Activated CD8-positive, alpha-beta memory T cell treated with anti-CD3 and anti-CD28 coated beads, Interleukin-2, amount 10 ng/mL, durations not matched to agents 7 days and 5 days (primary cell): ENCODE measurements at regions not wholly inside any gene's neighbourhood (a gene's known extent, or its start where the extent isn't known, plus 50 kb on each side); places are given as distances from the start of the nearest gene placed in this dataset.
"Not testable (repeated sequence)": the region's sequence is repeated elsewhere in the genome, so short reads cannot be mapped to it uniquely, and the experiment has no call there.

ENCODE experiments used
- ATAC-seq: fragments of 150-1000 bp; cut with Tn5 transposase; one replicate; pipeline ENCODE4 v1.10.0; 2021; ENCODE audit warnings: moderate library complexity
- CTCF ChIA-PET: fragments of 350-600 bp; sonication (Branson Sonifier 250); formaldehyde crosslinking; loops from one replicate; lab custom pipeline; 2021; ENCODE audit warnings: antibody characterized with exemption; lab: Charles Lee
- DNase-seq: peaks from one replicate; pipeline ENCODE4 v3.0.0-alpha.2; 2020
- H3K27ac Mint-ChIP-seq: one replicate; pipeline ENCODE4 v1.8.0; 2021; ENCODE audit warnings: mild to moderate bottlenecking, mixed read lengths
- H3K27me3 Mint-ChIP-seq: one replicate; pipeline ENCODE4 v1.8.0; 2021; ENCODE audit warnings: mixed read lengths
- H3K36me3 Mint-ChIP-seq: one replicate; pipeline ENCODE4 v1.8.0; 2021; ENCODE audit warnings: mild to moderate bottlenecking, mixed read lengths
- H3K4me1 Mint-ChIP-seq: one replicate; pipeline ENCODE4 v1.8.0; 2021; ENCODE audit warnings: mixed read lengths
- H3K4me3 Mint-ChIP-seq: one replicate; pipeline ENCODE4 v1.8.0; 2021; ENCODE audit warnings: mild to moderate bottlenecking, moderate library complexity, mixed read lengths
- H3K9me3 Mint-ChIP-seq: one replicate; pipeline ENCODE4 v1.8.0; 2022; ENCODE audit warnings: low read depth, mixed read lengths

DNA sequence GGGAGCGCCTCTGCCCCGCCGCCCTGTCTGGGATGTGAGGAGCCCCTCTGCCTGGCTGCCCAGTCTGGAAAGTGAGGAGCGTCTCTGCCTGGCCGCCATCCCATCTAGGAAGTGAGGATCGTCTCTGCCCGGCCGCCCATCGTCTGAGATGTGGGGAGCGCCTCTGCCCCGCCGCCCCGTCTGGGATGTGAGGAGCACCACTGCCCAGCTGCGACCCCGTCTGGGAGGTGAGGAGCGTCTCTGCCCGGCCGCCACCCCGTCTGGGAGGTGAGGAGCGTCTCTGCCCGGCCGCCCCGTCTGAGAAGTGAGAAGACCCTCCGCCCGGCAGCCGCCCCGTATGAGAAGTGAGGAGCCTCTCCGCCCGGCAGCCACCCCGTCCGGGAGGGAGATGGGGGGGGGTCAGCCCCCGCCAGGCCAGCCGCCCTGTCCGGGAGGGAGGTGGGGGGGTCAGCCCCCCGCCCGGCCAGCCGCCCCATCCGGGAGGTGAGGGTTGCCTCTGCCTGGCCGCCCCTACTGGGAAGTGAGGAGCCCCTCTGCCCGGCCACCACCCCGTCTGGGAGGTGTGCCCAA is 65.2 kb upstream of the DHX40 start:
- CTCF ChIA-PET, DNase-seq, ATAC-seq, H3K9me3 Mint-ChIP-seq, H3K27ac Mint-ChIP-seq, H3K36me3 Mint-ChIP-seq, H3K4me3 Mint-ChIP-seq: not testable (repeated sequence)
- Mint-ChIP-seq H3K4me1 (peaks cover 12% of the 10 kb centered on the region), H3K27me3 (peaks cover 21% of the 10 kb centered on the region)

DNA sequence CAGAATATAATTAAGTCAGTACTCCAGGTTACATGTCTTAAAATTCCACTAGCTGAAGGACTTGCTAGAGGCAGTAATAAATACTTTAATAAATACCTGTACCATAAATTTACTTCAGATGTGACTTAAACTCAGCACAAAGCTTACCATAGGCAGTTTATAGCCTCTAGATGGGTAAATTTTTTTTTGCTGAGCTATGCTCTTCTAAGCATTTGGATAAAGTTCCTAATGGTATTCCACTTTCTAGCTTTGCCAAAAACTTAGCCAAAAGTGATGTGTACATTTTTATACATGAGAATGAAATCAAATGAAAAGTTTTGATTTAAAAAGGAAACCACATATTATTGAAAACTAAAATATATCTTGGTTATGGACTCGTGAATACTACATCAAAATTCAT is 63.7 kb upstream of the DHX40 start:
- no peak for DNase-seq
- H3K4me1 Mint-ChIP-seq = peaks cover 12% of the 10 kb centered on the region
- H3K36me3 Mint-ChIP-seq = no peaks in the 10 kb centered on the region
- CTCF ChIA-PET = no interaction called here
- no peak for ATAC-seq
- no peaks in the 10 kb centered on the region for H3K9me3 Mint-ChIP-seq
- H3K27ac Mint-ChIP-seq = no peak overlapping the region
- no peak overlapping the region for H3K4me3 Mint-ChIP-seq
- H3K27me3 Mint-ChIP-seq = peaks cover 19% of the 10 kb centered on the region

DNA sequence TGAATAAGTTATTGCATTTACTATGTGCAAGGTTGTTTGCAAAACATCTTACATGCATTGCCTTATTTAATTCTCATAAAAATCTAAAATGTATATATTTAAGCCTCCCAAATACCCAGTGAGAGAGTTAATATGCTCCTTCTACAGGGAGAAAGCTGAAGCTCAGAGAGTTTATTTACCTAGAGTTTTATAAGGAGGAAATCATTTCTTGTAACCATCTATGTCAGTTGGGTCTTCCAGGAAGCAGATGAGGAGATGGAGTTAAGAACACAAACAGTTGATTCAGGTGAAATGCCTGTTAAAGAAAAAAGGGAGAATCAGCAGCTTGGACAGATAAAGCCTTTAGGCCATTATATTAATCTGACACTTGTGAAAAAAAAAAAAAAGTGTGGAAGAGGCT is 62.6 kb upstream of the DHX40 start:
- H3K4me3 Mint-ChIP-seq = no peak overlapping the region
- no peaks in the 10 kb centered on the region for H3K36me3 Mint-ChIP-seq
- no peak for DNase-seq
- no peak for ATAC-seq
- no peaks in the 10 kb centered on the region for H3K9me3 Mint-ChIP-seq
- peaks cover 12% of the 10 kb centered on the region for H3K4me1 Mint-ChIP-seq
- H3K27ac Mint-ChIP-seq = no peak overlapping the region
- CTCF ChIA-PET = interaction anchor here (0.6 to 1.0 kb wide), 2 partner anchors 9 to 49 kb away, joined by 3 to 5 read pairs; no protein-coding TSS in a partner anchor
- H3K27me3 Mint-ChIP-seq = peaks cover 11% of the 10 kb centered on the region

DNA sequence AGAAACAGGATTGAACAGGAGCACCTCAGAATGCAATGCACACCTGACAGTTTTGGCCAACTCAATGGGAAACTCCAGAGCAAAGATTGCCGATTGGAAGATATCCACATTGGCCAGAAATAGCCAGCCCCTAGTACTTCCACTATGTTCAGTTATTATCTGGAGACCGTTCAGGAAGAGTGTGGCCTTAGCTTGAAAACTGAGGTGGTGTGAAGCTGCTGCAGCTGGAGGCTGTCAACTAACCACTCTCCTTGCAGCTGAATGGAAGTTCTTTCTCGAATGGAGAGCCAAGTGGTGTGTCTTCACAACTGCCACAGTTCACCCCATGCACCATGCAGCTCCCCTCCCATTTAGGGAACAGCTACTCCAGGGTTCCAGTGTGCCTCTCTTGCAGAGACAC is 61.9 kb upstream of the DHX40 start:
- H3K36me3 Mint-ChIP-seq = no peaks in the 10 kb centered on the region
- CTCF ChIA-PET = no interaction called here
- H3K9me3 Mint-ChIP-seq = no peaks in the 10 kb centered on the region

DNA sequence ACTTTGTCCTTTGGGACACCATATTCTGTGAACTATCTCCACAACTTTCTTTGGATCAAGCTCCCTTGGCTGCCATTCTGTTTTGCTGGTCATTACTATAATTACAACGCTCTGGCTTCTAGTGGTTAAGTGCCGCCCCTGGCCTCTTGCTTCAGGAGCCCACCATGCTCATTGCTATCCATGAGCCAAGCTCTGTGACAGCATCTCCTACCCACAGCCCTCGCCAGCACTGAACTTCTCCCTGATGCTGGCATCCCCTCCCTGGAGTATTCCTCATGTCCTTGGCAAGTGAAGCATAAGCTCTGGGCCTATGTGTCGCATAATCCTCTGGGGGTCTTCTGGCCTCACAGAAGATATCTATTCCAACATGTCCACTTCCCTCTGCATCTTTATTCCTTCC is 60.6 kb upstream of the DHX40 start:
- Mint-ChIP-seq H3K36me3 (no peaks in the 10 kb centered on the region), H3K27ac (no peak overlapping the region), H3K4me1 (peaks cover 3% of the 10 kb centered on the region), H3K9me3 (no peaks in the 10 kb centered on the region), H3K4me3 (no peak overlapping the region), H3K27me3 (peaks cover 6% of the 10 kb centered on the region)
- ATAC-seq (no peak), DNase-seq (no peak)
- CTCF ChIA-PET = no interaction called here

More for the DNA sequence above, 61.9 kb upstream of the DHX40 start:
- no peak overlapping the region for H3K4me3 Mint-ChIP-seq
- ATAC-seq (no peak), DNase-seq (no peak)
- H3K27me3 Mint-ChIP-seq = peaks cover 10% of the 10 kb centered on the region
- no peak overlapping the region for H3K27ac Mint-ChIP-seq
- H3K4me1 Mint-ChIP-seq = peaks cover 10% of the 10 kb centered on the region

DNA sequence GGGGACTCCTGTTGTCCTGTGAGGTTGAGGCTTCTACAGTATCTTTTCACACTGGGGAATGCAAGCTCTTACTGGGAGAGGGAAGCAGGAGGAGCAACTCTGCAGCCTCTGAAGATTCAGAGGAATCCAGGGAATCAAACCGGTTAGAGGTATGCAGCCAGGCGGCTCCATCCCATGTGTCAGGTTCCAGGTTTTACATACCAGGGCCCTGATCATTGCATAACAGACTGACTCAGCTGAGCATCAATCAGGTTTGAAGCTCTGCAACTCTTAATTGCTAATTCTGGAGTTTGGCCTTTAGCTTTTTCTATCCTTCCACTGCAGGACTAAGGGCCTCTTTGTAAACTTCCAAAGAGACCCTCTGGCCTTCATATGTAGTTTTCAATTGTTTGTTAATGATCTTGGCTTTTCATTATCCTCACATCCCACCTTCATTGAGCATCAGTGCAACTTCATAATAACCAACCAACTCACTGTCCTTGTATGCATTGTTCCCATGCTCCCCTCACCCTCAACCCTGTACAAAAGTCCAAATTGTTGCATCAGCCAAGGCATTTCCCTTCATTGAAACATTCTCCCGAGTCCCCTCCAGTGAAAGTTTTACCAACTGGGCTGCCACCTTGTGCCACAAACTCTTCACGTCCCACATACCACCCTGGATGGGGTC is 59.7 kb upstream of the DHX40 start:
- CTCF ChIA-PET = interaction anchor here (0.9 to 1.2 kb wide), 2 partner anchors 39 to 43 kb away, joined by 3 to 4 read pairs; no protein-coding TSS in a partner anchor

DNA sequence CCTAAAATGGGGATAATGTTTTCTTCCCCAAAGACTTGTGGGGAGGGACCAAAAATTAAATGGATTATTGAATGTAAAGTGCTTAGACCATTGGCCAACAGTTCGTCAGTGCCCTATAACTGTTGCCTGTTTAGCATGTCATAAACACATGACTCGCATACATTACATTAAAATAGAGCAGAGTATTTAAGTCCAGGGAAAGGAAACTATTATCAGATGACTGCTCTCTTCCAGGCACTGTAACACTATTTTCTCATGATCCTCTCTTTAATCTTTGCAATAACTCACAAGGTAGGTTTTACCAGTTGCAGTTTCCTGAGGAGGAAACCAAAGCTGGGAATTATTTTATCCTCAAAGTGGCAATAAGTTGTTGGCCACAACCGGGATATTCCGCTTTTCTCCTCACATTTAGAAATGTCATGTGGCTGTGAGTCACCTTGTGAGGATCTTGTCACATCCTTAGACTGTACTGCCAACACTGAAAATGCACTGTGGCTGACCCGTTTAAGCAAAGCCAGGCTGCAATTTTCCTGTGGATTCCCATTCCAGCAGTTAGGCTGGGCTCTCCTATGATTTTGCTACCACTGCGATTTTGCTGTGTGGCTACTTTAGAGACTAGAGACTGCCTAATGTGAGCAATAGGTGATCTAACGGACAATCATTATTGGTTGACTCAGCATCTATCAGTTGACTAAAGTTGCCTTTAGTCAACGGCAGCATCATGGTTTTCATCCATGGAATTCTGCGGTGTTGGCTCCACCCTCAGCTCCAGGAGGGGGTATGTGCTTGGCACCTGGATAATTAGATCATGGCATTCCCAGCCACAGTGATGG is 58.3 kb upstream of the DHX40 start:
- no peaks in the 10 kb centered on the region for H3K36me3 Mint-ChIP-seq
- H3K27me3 Mint-ChIP-seq = peaks cover 3% of the 10 kb centered on the region
- DNase-seq (no peak), ATAC-seq (no peak)
- H3K4me1 Mint-ChIP-seq = peaks cover 3% of the 10 kb centered on the region
- no peak overlapping the region for H3K27ac Mint-ChIP-seq
- CTCF ChIA-PET = interaction anchor here (0.9 to 3.7 kb wide), 4 partner anchors 12 to 44 kb away, joined by 3 to 16 read pairs (median 4); no protein-coding TSS in a partner anchor
- no peaks in the 10 kb centered on the region for H3K9me3 Mint-ChIP-seq
- no peak overlapping the region for H3K4me3 Mint-ChIP-seq

More for the DNA sequence above, 59.7 kb upstream of the DHX40 start:
- ATAC-seq (no peak), DNase-seq (no peak)
- Mint-ChIP-seq H3K4me1 (peaks cover 3% of the 10 kb centered on the region), H3K9me3 (no peaks in the 10 kb centered on the region), H3K27ac (no peak overlapping the region), H3K36me3 (no peaks in the 10 kb centered on the region), H3K27me3 (peaks cover 6% of the 10 kb centered on the region), H3K4me3 (no peak overlapping the region)

DNA sequence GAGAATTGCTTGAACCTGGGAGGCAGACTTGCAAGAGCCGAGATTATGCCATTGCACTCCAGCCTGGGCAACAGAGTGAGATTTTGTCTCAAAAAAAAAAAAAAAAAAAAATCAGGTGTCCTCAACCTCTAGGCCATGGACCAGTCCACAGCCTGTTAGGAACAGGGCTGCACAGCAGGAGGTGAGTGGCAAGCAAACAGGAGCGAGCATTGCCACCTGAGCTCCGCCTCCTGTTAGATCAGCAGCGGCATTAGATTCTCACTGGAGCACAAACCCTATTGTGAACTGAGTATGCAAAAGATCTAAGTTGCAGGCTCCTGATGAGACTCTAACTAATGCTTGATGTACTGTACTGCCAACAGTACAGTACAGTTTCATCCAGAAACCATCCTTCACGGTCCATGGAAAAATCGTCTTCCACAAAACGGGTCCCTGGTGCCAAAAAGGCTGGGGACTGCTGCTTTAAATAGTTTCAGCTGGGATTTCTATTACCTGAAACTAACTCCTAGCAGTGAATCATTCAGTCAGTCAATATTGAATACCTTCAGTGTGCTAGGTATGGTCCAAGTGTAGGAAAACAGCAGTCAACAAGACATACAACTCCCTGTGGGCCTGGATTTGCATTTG is 56.3 kb upstream of the DHX40 start:
- Mint-ChIP-seq H3K4me1 (no peaks in the 10 kb centered on the region), H3K27me3 (peaks cover 3% of the 10 kb centered on the region), H3K27ac (no peak overlapping the region), H3K36me3 (no peaks in the 10 kb centered on the region), H3K4me3 (no peak overlapping the region), H3K9me3 (no peaks in the 10 kb centered on the region)
- DNase-seq (no peak), ATAC-seq (no peak)
- CTCF ChIA-PET = interaction anchor here (0.7 to 3.7 kb wide), 2 partner anchors 13 to 180 kb away, joined by 3 to 16 read pairs; no protein-coding TSS in a partner anchor

DNA sequence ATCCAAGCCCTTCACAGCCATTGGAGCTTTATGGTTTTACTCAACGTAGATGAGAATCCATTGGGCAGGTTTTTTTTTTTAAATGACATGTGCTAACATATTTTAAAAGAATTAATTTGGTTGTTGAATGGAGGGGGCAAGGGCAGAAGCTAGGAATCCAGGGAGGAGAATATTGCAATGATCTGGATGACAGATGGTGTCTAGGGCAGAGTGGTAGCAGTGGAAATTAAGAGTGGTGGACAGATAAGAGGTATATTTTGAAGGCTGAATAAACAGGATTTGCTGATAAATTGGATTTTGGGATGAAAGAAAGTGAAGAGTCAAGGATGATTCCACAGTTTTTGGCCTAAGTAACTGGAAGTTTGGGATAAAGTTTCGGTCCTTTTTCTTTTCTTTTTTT is 54.8 kb upstream of the DHX40 start:
- Mint-ChIP-seq H3K27ac (no peak overlapping the region), H3K4me1 (no peaks in the 10 kb centered on the region), H3K27me3 (peaks cover 3% of the 10 kb centered on the region), H3K9me3 (no peaks in the 10 kb centered on the region), H3K36me3 (no peaks in the 10 kb centered on the region), H3K4me3 (no peak overlapping the region)
- DNase-seq = no peak
- ATAC-seq = no peak
- CTCF ChIA-PET = interaction anchor here (0.8 to 3.7 kb wide), 2 partner anchors 11 to 50 kb away, joined by 3 to 16 read pairs; no protein-coding TSS in a partner anchor

DNA sequence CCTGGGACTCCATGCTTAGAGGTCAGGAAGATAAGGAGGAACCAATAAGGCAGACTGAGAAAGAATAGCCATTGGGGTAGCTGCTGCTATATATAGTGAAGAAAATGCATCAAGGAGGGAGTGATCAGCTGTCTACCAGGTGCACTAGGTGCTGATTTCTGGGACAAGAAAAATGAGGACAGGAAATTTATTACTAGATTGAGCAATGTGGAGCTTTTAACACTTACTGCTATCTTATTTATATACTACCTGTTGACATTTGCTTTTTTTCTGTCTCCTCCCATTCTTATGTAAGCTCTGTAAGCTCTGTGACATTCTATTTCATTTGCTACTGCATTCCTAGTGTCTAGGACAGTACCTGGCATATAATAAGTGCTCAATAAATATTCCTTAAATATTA is 53.7 kb upstream of the DHX40 start:
- Mint-ChIP-seq H3K4me1 (no peaks in the 10 kb centered on the region), H3K36me3 (no peaks in the 10 kb centered on the region), H3K27me3 (peaks cover 3% of the 10 kb centered on the region), H3K9me3 (no peaks in the 10 kb centered on the region), H3K4me3 (no peak overlapping the region), H3K27ac (no peak overlapping the region)
- no peak for ATAC-seq
- DNase-seq = no peak
- CTCF ChIA-PET = interaction anchor here (0.8 to 2.0 kb wide), 4 partner anchors 9 to 202 kb away, joined by 3 to 5 read pairs (median 3); no protein-coding TSS in a partner anchor

DNA sequence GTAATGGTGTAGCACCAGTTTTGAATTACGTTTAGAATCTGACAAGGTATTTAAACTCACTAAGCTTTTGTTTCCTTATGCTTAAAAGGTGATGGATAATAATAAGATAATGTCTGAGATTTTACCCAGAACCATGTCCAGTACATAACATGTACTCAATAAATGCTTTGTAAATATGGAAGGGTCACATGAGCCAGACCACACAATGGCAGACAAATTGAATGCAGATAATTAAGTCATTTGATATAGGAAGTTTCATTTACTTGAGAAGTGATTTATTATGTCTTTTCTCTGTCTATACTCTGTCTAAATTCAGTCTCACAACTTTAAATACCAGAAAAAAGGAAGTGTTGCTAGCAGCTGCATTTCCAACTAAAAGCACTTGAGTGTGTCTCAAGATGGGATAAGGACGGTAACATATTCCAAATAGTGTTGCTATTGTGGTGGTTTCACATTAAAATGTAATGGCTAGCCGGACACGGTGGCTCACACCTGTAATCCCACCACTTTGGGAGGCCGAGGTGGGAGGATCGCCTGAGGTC is 52.5 kb upstream of the DHX40 start:
- CTCF ChIA-PET = interaction anchor here (2.0 kb wide), 1 partner anchor 9 kb away, joined by 5 read pairs; no protein-coding TSS in a partner anchor
- Mint-ChIP-seq H3K27ac (no peak overlapping the region), H3K4me1 (no peaks in the 10 kb centered on the region), H3K27me3 (peaks cover 3% of the 10 kb centered on the region), H3K9me3 (no peaks in the 10 kb centered on the region), H3K4me3 (no peak overlapping the region), H3K36me3 (no peaks in the 10 kb centered on the region)
- DNase-seq (no peak), ATAC-seq (no peak)

DNA sequence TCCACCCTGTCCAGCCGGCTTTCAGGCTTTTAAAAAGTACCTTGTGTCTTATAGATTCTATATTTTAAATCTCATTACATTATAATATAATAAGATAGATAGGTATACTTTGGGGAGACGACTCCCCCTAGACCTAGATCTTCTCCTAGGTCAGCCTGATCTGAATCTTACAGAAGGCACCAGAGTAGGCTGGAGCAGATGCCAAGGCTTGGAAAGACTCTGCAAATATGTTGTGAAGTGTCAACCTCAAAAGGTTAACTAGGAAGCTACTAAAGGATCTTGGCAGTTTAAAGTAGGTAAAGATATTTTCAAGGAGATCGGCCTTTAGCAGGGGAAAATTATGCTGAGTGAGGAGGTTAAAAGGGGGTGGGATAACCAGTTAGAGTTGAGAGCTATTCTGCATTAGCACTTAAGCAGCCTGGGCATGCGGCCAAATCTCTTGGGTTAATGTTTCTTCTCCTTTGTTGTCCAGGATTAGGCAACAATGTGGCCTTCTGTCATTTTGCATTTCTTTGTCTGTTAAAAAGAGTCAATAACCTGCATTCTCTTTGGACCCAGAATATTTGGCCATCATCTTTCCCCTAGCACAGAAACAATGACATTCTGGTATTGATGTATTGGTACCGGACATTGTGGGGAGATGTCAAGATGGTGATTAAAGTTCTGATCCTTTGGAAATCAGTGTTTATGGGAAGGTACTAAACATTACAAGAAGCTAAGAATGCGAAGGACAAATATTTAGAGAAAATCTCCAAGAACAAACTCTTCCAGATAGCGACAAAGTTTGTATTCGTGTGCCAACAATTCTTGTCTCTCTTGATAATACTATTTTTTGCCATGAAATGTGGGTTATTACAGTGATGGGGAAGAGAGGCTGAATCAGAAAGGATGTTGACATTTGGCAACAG is 51.2 kb upstream of the DHX40 start:
- Mint-ChIP-seq H3K27ac (no peak overlapping the region), H3K9me3 (no peaks in the 10 kb centered on the region), H3K27me3 (peaks cover 3% of the 10 kb centered on the region), H3K4me3 (no peak overlapping the region), H3K4me1 (no peaks in the 10 kb centered on the region), H3K36me3 (no peaks in the 10 kb centered on the region)
- DNase-seq (no peak), ATAC-seq (no peak)
- CTCF ChIA-PET = interaction anchor here (1.4 kb wide), 1 partner anchor 16 kb away, joined by 3 read pairs; no protein-coding TSS in a partner anchor
